ENCODE measurements at regions not wholly inside any gene's neighbourhood (a gene's known extent, or its start where the extent isn't known, plus 50 kb on each side); places are given as distances from the start of the nearest gene placed in this dataset.

- TF ChIP-seq POLR2A (IDR thresholded peaks at IDR 0.05; ENCODE audit: low read depth, low read length): no peak
- no peak for TF ChIP-seq POLR2AphosphoS5 (IDR thresholded peaks at IDR 0.05; ENCODE audit: low read depth, low read length)
- no peak for TF ChIP-seq SPI1 (IDR thresholded peaks at IDR 0.05; ENCODE audit: low read depth, low read length)
- no peak for TF ChIP-seq PAX5 (IDR thresholded peaks at IDR 0.05; ENCODE audit: insufficient read depth, low read length, severe bottlenecking)
- no peak for TF ChIP-seq TAF1 (IDR thresholded peaks at IDR 0.05; ENCODE audit: low read depth, low read length)
Measured at GRCh38 chr14:101444116-101444515, 117.2 kb upstream of the DIO3 start.
